Duodenal mucosa (tissue), 2 donors: ENCODE measurements at regions not wholly inside any gene's neighbourhood (a gene's known extent, or its start where the extent isn't known, plus 50 kb on each side); places are given as distances from the start of the nearest gene placed in this dataset.

Experiments used
- H3K27ac ChIP-seq: one replicate; pipeline ENCODE4 v1.7.0; 2013; ENCODE audit warnings: low read depth, low read length
- H3K27me3 ChIP-seq, 2 donors: one replicate each; pipeline ENCODE4 v1.7.0; 2013; ENCODE audit warnings: low read length in 2 of 2, control low read depth in 1 of 2; ENCODE audit not compliant: insufficient read depth in 2 of 2, control insufficient read depth in 1 of 2
- H3K36me3 ChIP-seq, 2 donors: one replicate each; pipeline ENCODE4 v1.7.0; 2013; ENCODE audit warnings: low read length in 2 of 2, control low read depth in 1 of 2; ENCODE audit not compliant: insufficient read depth in 2 of 2, control insufficient read depth in 1 of 2
- H3K4me1 ChIP-seq, 2 donors: one replicate each; pipeline ENCODE4 v1.7.0; 2013; ENCODE audit warnings: low read length in 2 of 2, control low read depth in 1 of 2; ENCODE audit not compliant: insufficient read depth in 2 of 2, control insufficient read depth in 1 of 2
- H3K4me3 ChIP-seq, 2 donors: one replicate each; pipeline ENCODE4 v1.7.0; 2013; ENCODE audit warnings: low read length in 2 of 2, low read depth in 1 of 2
- H3K9ac ChIP-seq, 2 donors: one replicate each; pipeline ENCODE4 v1.7.0; 2013; ENCODE audit warnings: low read length in 2 of 2, low read depth in 1 of 2
- H3K9me3 ChIP-seq, 2 donors: one replicate each; pipeline ENCODE4 v1.7.0; 2013; ENCODE audit warnings: low read length in 2 of 2, control low read depth in 1 of 2; ENCODE audit not compliant: control insufficient read depth in 1 of 2

DNA sequence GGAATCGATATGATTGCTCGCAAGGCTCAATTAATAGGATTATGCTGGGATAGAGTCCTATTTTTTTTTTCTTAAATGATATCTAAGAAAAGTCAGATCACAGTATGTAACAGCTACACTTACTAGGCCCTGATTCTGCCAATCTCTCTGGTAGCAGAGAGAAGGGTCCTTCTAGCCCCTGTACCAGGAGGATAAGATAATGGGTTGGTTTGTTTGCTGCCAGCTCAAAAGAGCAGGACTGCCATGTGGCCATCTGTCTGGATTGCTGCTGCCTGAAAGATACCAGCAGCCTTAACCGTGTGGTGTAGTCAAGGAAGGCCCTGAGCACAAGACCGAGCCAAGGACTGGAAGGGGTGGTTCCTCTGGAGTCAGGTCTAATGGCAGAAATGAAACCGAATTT lies 236.4 kb downstream of the KLF13 start:
- H3K9me3 ChIP-seq = no peaks in the 10 kb centered on the region
- H3K36me3 ChIP-seq = no peaks in the 10 kb centered on the region
- H3K27ac ChIP-seq = no peak overlapping the region
- no peaks in the 10 kb centered on the region for H3K4me1 ChIP-seq
- no peak overlapping the region for H3K9ac ChIP-seq
- no peak overlapping the region for H3K4me3 ChIP-seq
- no peaks in the 10 kb centered on the region for H3K27me3 ChIP-seq

DNA sequence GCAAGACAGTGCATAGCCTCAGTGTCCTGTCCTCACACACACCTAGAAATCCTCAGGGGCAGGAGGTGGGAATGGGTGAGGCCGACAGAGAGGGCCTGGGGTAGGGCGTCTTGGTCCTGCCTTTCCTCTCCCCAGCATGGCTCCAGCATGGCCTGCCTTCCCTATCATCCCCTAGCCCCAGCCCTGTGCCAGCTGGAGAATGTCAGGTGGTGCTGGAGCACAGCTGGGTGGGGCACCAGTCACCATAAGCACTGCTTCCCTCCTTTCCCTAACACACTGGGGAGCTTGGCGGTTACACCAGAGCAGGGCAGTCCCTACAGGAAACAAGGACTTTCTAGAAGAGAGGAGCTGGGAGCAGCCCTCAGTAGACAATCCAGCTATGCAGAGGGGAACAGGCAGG lies 236.8 kb downstream of the KLF13 start:
- no peak overlapping the region for H3K27ac ChIP-seq
- no peak overlapping the region for H3K4me3 ChIP-seq
- H3K36me3 ChIP-seq = no peaks in the 10 kb centered on the region
- no peaks in the 10 kb centered on the region for H3K9me3 ChIP-seq
- no peak overlapping the region for H3K9ac ChIP-seq
- no peaks in the 10 kb centered on the region for H3K4me1 ChIP-seq
- H3K27me3 ChIP-seq = no peaks in the 10 kb centered on the region

DNA sequence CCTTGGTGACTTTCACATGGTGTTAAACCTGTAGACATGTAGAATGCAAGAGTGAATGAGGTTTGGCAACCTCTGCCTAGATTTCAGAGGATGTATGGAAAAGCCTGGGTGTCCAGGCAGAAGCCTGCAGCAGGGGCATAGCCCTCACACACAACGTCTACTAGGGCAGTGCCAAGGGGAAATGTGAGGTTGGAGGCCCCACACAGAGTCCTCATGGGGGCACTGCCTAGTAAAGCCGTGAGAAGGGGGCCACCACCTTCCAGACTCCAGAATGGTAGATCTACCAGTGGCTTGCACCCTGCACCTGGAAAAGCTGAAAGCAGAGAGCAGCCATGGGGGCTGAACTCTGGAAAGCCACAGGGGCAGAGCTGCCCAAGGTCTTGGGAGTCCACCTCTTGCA lies 241.2 kb downstream of the KLF13 start:
- Histone ChIP-seq H3K36me3 (no peaks in the 10 kb centered on the region), H3K9ac (no peak overlapping the region), H3K4me1 (no peaks in the 10 kb centered on the region), H3K9me3 (no peaks in the 10 kb centered on the region), H3K4me3 (no peak overlapping the region), H3K27ac (no peak overlapping the region), H3K27me3 (peaks cover 0 to 3% of the 10 kb centered on the region in 2 donors)

DNA sequence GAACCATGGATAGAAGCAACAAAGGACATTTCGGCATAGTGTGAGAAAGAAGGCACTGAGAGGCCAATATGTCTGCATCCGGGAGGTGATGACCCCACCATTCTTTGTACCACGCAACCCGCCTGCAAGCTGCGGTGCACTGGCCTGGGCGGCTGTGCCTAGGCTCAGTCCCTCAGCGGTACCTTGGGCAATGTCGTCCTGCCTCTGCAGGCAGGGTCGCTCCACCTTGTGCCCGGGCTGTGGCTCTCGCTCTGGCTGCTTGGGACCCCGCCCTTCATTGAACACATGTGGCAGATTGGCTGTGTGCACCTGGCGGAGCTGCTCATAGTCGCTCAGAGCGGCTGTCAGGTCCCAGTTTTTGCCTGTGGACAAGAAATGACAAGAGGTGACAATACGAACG lies 243.2 kb downstream of the KLF13 start:
- no peak overlapping the region for H3K9ac ChIP-seq
- H3K27ac ChIP-seq = no peak overlapping the region
- H3K27me3 ChIP-seq = peaks cover 0 to 3% of the 10 kb centered on the region in 2 donors
- H3K4me1 ChIP-seq = no peaks in the 10 kb centered on the region
- no peaks in the 10 kb centered on the region for H3K36me3 ChIP-seq
- no peak overlapping the region for H3K4me3 ChIP-seq
- no peaks in the 10 kb centered on the region for H3K9me3 ChIP-seq

DNA sequence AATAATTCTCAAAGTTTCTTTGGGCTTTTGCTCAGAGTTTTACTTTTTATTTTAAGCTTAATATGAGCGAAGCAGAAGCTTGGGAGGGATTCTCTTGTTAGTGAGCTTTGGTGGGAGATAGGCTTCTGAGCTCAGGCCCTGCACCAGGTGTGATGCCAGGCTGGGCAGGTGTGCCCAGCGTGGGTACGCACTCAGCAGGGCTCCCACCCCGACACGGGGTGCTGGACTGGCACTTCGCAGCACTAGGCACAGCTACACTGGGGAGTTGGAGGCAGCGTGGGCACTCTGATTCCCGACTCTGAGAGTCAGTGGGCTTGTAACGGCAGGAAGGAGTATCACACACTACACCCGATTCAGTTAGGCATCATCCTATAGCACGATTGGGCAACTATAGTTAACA lies 244.0 kb downstream of the KLF13 start:
- Histone ChIP-seq H3K4me1 (no peaks in the 10 kb centered on the region), H3K27me3 (peaks cover 0 to 3% of the 10 kb centered on the region in 2 donors), H3K36me3 (no peaks in the 10 kb centered on the region), H3K9me3 (no peaks in the 10 kb centered on the region), H3K27ac (no peak overlapping the region), H3K9ac (no peak overlapping the region), H3K4me3 (no peak overlapping the region)

DNA sequence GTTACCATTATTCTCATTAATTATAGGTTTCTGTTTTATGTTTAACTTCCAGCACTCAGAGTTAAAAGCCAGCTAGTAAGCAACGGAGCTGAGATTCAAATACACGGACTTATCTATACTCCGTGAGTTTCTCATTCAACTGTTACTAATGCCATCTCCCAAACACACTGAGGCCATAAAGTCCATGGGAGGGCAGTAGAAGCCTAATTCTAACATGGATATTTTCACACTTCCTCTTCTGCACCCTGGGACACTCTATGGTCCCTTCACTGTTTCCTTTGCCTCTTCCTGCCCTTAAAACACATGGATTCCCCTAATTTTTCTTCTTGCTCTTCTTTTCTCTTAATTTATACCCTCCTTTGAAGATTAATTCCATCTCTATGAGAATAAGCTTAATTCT lies 245.0 kb downstream of the KLF13 start:
- Histone ChIP-seq H3K9ac (no peak overlapping the region), H3K9me3 (no peaks in the 10 kb centered on the region), H3K36me3 (no peaks in the 10 kb centered on the region), H3K4me3 (no peak overlapping the region), H3K4me1 (no peaks in the 10 kb centered on the region), H3K27ac (no peak overlapping the region), H3K27me3 (peaks cover 0 to 3% of the 10 kb centered on the region in 2 donors)

DNA sequence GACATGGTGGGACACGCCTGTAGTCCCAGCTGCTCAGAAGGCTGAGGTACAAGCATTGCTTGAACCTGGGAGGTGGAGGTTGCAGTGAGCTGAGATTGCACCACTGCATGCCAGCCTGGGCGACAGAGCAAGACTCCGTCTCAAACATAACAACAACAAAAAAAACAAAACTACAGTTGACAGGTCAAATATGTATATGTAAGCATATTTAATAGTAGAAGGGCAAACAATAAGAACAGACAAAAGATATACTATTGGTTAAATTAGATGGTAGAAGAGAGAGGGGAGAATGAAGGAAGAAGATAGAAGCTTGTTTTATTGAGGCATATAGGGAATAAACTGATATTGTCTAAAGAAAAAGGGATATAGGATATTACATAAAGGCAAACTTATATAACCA lies 247.1 kb downstream of the KLF13 start:
- Histone ChIP-seq H3K9me3 (no peaks in the 10 kb centered on the region), H3K4me3 (no peak overlapping the region), H3K4me1 (no peaks in the 10 kb centered on the region), H3K27me3 (peaks cover 0 to 3% of the 10 kb centered on the region in 2 donors), H3K36me3 (no peaks in the 10 kb centered on the region), H3K27ac (no peak overlapping the region), H3K9ac (no peak overlapping the region)

DNA sequence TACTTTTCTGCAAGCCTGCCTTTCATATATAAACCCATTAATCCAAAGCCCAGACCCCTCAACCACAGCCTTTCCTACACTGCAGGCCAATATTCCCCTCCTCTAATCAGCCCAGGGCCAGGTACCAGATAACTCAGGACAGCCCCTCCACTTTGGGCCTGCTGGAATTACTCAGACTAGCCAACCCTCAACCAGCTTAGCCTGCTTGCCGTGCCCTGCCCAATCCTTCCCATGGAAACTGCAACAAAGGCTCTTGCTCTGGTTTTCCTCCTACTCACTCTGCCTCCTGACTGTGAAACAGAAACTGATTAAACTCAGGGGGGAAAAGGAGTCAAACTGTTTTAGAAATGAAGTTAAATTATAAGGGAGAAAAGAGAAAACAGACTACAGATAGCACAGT lies 248.1 kb downstream of the KLF13 start:
- H3K4me3 ChIP-seq = no peak overlapping the region
- H3K27me3 ChIP-seq = peaks cover 0 to 3% of the 10 kb centered on the region in 2 donors
- no peaks in the 10 kb centered on the region for H3K9me3 ChIP-seq

DNA sequence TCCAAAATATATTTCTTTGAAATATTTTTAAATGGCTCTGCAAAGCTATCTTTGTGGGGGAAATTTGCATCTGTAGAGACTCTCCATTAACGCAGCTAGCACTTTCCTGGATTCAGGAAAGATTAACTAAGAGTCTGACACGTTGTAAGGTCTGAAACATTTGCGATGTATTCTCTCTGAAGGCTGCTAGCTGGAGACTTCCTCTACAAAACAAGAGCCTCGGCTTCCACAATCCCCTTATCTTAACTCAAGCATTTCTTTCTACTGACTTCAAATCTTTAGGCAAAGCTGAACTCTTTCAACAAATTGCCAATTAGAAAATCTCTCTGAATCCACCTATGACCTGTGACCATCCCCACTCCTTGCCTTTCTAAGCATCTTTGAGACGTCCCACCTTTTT lies 250.5 kb downstream of the KLF13 start:
- no peak overlapping the region for H3K27ac ChIP-seq
- no peaks in the 10 kb centered on the region for H3K27me3 ChIP-seq
- H3K4me3 ChIP-seq = no peak overlapping the region
- no peaks in the 10 kb centered on the region for H3K36me3 ChIP-seq
- H3K4me1 ChIP-seq = no peaks in the 10 kb centered on the region
- no peak overlapping the region for H3K9ac ChIP-seq
- H3K9me3 ChIP-seq = no peaks in the 10 kb centered on the region

More for the DNA sequence above, 248.1 kb downstream of the KLF13 start:
- H3K4me1 ChIP-seq = no peaks in the 10 kb centered on the region
- no peak overlapping the region for H3K27ac ChIP-seq
- H3K9ac ChIP-seq = no peak overlapping the region
- no peaks in the 10 kb centered on the region for H3K36me3 ChIP-seq

DNA sequence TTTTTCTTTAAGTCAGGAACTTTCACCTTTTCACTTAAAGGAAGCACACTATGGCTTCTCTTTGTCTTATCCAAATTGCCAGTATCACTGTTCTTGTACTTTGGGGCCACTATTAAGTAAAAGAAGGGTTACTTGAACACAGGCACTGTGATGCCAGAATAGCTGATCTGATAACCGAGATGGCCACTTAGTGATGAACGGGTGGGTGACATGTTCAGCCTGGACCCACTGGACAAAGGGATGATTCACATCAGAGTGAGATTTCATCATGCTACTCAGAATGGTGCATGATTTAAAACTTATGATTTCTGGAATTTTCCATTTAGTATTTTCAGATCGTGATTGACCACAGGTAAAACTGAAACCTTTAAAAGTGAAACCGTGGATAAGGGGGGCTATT lies 252.6 kb downstream of the KLF13 start:
- H3K4me1 ChIP-seq = no peaks in the 10 kb centered on the region
- H3K9me3 ChIP-seq = no peaks in the 10 kb centered on the region
- H3K27me3 ChIP-seq = no peaks in the 10 kb centered on the region
- H3K27ac ChIP-seq = no peak overlapping the region
- H3K36me3 ChIP-seq = no peaks in the 10 kb centered on the region
- no peak overlapping the region for H3K9ac ChIP-seq
- no peak overlapping the region for H3K4me3 ChIP-seq

DNA sequence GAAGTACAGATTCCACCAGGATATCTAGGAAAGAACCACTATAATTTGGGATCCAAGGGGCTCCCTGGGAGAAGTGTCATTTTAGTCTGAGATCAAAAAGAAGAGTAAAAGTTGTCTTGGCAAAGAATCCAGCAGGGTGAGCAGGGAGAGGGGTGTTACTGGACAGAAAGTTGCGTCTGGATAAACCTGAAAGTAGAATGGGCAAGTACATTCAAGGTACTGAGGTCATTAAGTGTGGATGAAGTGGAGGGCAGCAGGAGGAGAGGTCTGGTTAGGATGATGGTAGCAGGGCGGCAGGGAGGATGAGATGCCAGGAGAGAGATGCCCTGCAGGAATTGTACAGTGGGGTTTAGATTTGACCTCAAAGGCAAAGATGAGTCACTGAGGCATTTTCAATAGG lies 253.3 kb downstream of the KLF13 start:
- no peaks in the 10 kb centered on the region for H3K36me3 ChIP-seq
- no peaks in the 10 kb centered on the region for H3K9me3 ChIP-seq
- no peak overlapping the region for H3K4me3 ChIP-seq
- no peak overlapping the region for H3K27ac ChIP-seq
- H3K4me1 ChIP-seq = no peaks in the 10 kb centered on the region
- H3K9ac ChIP-seq = no peak overlapping the region
- no peaks in the 10 kb centered on the region for H3K27me3 ChIP-seq
